Retinal pigment epithelial cell (primary cell): ENCODE measurements at regions not wholly inside any gene's neighbourhood (a gene's known extent, or its start where the extent isn't known, plus 50 kb on each side); places are given as distances from the start of the nearest gene placed in this dataset.

ENCODE experiments used
- DNase-seq: peaks from one replicate; pipeline ENCODE4 v3.0.0-alpha.2; 2010; ENCODE audit warnings: low read depth
- H3K4me3 ChIP-seq: 2 replicates; pipeline ENCODE4 v1.5.1; 2011; ENCODE audit warnings: mild to moderate bottlenecking, low read length, control low read depth, moderate library complexity
- CTCF ChIP-seq: conservative IDR thresholded peaks from 2 replicates; pipeline ENCODE4 v1.5.1; 2011; ENCODE audit warnings: low read depth, low read length, control low read depth, inconsistent platforms

GRCh38 chr5:94025788-94026473, 284.5 kb upstream of the POU5F2 start:
- DNase-seq, result no peak
- TF ChIP-seq CTCF, result no peak
- H3K4me3 ChIP-seq, result no peak overlapping the region

- no peak for TF ChIP-seq CTCF
- DNase-seq, result no peak
- no peak overlapping the region for H3K4me3 ChIP-seq
These were observed 283.2 kb upstream of the POU5F2 start for GRCh38 chr5:94024620-94025019.

- no peak for DNase-seq
- no peak overlapping the region for H3K4me3 ChIP-seq
- no peak for TF ChIP-seq CTCF
These were observed 282.7 kb upstream of the POU5F2 start for GRCh38 chr5:94024101-94024500.

GRCh38 chr5:94021246-94021645, 279.8 kb upstream of the POU5F2 start:
- DNase-seq, result peak; percentile 44
- TF ChIP-seq CTCF, result no peak
- H3K4me3 ChIP-seq, result no peak overlapping the region

GRCh38 chr5:94017579-94017978, 276.2 kb upstream of the POU5F2 start:
- no peak for TF ChIP-seq CTCF
- H3K4me3 ChIP-seq, result no peak overlapping the region
- no peak for DNase-seq

GRCh38 chr5:94010814-94011213, 269.4 kb upstream of the POU5F2 start:
- no peak overlapping the region for H3K4me3 ChIP-seq
- no peak for TF ChIP-seq CTCF
- DNase-seq, result no peak

GRCh38 chr5:94009161-94009560, 267.8 kb upstream of the POU5F2 start:
- H3K4me3 ChIP-seq, result no peak overlapping the region
- no peak for TF ChIP-seq CTCF
- no peak for DNase-seq
